ENCODE measurements at regions not wholly inside any gene's neighbourhood (a gene's known extent, or its start where the extent isn't known, plus 50 kb on each side); places are given as distances from the start of the nearest gene placed in this dataset.

- TF ChIP-seq POLR2A (IDR thresholded peaks at IDR 0.05; ENCODE audit: extremely low read depth, insufficient read length) (no peak), MYC (IDR thresholded peaks at IDR 0.05; ENCODE audit: low read depth, low read length) (no peak)
- TF ChIP-seq, protein P1, sequence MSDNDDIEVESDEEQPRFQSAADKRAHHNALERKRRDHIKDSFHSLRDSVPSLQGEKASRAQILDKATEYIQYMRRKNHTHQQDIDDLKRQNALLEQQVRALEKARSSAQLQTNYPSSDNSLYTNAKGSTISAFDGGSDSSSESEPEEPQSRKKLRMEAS (IDR thresholded peaks at IDR 0.05; ENCODE audit: low read depth, low read length): no peak
- TF ChIP-seq, protein P2, sequence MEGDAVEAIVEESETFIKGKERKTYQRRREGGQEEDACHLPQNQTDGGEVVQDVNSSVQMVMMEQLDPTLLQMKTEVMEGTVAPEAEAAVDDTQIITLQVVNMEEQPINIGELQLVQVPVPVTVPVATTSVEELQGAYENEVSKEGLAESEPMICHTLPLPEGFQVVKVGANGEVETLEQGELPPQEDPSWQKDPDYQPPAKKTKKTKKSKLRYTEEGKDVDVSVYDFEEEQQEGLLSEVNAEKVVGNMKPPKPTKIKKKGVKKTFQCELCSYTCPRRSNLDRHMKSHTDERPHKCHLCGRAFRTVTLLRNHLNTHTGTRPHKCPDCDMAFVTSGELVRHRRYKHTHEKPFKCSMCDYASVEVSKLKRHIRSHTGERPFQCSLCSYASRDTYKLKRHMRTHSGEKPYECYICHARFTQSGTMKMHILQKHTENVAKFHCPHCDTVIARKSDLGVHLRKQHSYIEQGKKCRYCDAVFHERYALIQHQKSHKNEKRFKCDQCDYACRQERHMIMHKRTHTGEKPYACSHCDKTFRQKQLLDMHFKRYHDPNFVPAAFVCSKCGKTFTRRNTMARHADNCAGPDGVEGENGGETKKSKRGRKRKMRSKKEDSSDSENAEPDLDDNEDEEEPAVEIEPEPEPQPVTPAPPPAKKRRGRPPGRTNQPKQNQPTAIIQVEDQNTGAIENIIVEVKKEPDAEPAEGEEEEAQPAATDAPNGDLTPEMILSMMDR (IDR thresholded peaks at IDR 0.05; ENCODE audit: low read depth, low read length): no peak
- DNase-seq (ENCODE audit: low read depth): no peak
- no peak overlapping the region for H3K4me3 ChIP-seq (ENCODE audit: low read depth, low read length)
Measured at GRCh38 chrX:5449323-5449722, 779.3 kb downstream of the NLGN4X start.

DNA sequence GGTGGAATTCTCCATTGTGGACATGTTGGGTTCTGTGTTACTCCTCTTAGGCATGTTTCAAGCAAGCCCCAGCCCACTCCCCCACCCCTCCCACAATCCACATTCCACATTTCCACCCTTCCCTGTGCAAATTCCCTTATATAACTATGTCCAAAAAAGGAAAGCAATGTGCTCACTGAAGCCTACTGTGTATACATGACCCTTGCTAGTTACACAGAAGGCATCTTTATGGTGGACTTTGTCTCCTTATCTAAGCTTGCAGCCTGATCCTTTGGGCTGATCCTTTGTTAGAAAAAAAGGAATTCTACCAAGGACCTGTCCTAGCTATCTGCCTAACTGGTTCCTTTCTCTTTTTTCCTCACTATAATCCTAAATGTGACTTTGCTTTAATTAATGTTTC, 796.8 kb downstream of the NLGN4X start:
- H3K4me3 ChIP-seq (ENCODE audit: low read depth, low read length): no peak overlapping the region
- DNase-seq (ENCODE audit: low read depth): no peak
- no peak for TF ChIP-seq POLR2A (IDR thresholded peaks at IDR 0.05; ENCODE audit: extremely low read depth, insufficient read length)
- TF ChIP-seq, protein P1 (IDR thresholded peaks at IDR 0.05; ENCODE audit: low read depth, low read length): no peak

- DNase-seq (ENCODE audit: low read depth): no peak
- H3K4me3 ChIP-seq (ENCODE audit: low read depth, low read length): no peak overlapping the region
- TF ChIP-seq POLR2A (IDR thresholded peaks at IDR 0.05; ENCODE audit: extremely low read depth, insufficient read length) (no peak), MYC (IDR thresholded peaks at IDR 0.05; ENCODE audit: low read depth, low read length) (no peak)
- TF ChIP-seq, protein P2 (IDR thresholded peaks at IDR 0.05; ENCODE audit: low read depth, low read length): no peak
- TF ChIP-seq, protein P1 (IDR thresholded peaks at IDR 0.05; ENCODE audit: low read depth, low read length): no peak
Measured at GRCh38 chrX:5425119-5425518, 803.5 kb downstream of the NLGN4X start.

GRCh38 chrX:5417381-5417780, 811.3 kb downstream of the NLGN4X start:
- DNase-seq (ENCODE audit: low read depth): no peak
- H3K4me3 ChIP-seq (ENCODE audit: low read depth, low read length): no peak overlapping the region
- TF ChIP-seq MYC (IDR thresholded peaks at IDR 0.05; ENCODE audit: low read depth, low read length) (no peak), POLR2A (IDR thresholded peaks at IDR 0.05; ENCODE audit: extremely low read depth, insufficient read length) (no peak)
- TF ChIP-seq, protein P2 (IDR thresholded peaks at IDR 0.05; ENCODE audit: low read depth, low read length): no peak
- TF ChIP-seq, protein P1 (IDR thresholded peaks at IDR 0.05; ENCODE audit: low read depth, low read length): no peak

DNA sequence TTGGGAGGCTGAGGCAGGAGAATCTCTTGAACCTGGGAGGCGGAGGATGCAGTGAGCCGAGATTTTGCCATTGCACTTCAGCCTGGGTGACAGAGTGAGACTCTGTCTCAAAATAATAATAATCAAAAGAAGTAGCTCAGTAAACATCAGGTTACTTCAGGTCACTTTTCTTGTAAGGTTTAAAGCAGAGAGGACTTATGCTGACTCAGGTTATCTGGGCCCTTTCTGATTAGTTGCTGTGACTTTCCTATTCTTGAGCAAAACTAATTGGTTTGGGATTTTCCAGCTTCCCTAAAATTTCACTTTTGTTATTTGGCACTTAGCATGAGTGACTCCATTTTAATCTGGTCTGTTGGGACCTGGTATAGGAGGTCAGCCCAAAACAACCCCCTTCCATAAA, 812.9 kb downstream of the NLGN4X start:
- no peak for DNase-seq (ENCODE audit: low read depth)

GRCh38 chrX:5409106-5409505, 819.6 kb downstream of the NLGN4X start:
- DNase-seq (ENCODE audit: low read depth): no peak
- TF ChIP-seq, protein P1 (IDR thresholded peaks at IDR 0.05; ENCODE audit: low read depth, low read length): no peak
- TF ChIP-seq, protein P2 (IDR thresholded peaks at IDR 0.05; ENCODE audit: low read depth, low read length): no peak
- TF ChIP-seq MYC (IDR thresholded peaks at IDR 0.05; ENCODE audit: low read depth, low read length) (no peak), POLR2A (IDR thresholded peaks at IDR 0.05; ENCODE audit: extremely low read depth, insufficient read length) (no peak)

More for the DNA sequence above, 812.9 kb downstream of the NLGN4X start:
- TF ChIP-seq, protein P1 (IDR thresholded peaks at IDR 0.05; ENCODE audit: low read depth, low read length): no peak
- TF ChIP-seq, protein P2 (IDR thresholded peaks at IDR 0.05; ENCODE audit: low read depth, low read length): no peak
- TF ChIP-seq POLR2A (IDR thresholded peaks at IDR 0.05; ENCODE audit: extremely low read depth, insufficient read length) (no peak), MYC (IDR thresholded peaks at IDR 0.05; ENCODE audit: low read depth, low read length) (no peak)
- no peak overlapping the region for H3K4me3 ChIP-seq (ENCODE audit: low read depth, low read length)

More at GRCh38 chrX:5409106-5409505, 819.6 kb downstream of the NLGN4X start:
- H3K4me3 ChIP-seq (ENCODE audit: low read depth, low read length): no peak overlapping the region
